MV-4-11 (cell line): ENCODE measurements at regions not wholly inside any gene's neighbourhood (a gene's known extent, or its start where the extent isn't known, plus 50 kb on each side); places are given as distances from the start of the nearest gene placed in this dataset.

ENCODE experiments used
- DNase-seq: peaks from one replicate; lab custom pipeline; 2025; lab: John Stamatoyannopoulos, UW

DNA sequence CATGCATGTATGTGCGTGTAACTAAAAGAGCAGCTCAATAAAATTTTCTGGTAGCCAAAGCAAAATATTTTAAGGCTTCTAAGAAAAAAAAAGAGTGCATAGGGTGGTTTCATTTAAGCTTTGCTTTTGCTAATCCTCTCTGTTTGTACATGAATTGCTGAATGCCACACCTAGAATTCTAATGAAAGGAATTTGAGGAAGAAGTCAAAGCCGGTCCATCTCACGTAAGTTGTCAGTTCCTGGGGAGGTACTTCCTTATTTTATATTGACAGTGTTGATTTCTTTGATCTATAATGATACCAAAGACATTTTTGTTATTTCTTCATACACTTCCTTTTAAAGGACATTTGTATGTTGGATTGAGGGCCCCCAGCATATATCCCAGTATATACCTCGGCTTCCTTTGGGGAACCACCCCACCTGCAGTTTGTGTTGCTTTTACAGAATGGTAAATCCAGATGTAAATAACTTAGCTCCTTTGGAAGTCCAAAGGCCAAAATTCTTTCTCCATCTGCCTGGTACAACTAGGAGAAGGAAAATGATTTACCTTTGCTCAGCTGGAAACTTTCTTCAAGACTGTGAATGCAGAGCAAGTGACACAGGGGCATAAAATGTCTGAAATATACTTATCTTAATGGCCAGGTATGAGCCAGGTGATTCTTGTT, 420.9 kb upstream of the ATP2B1 start:
- DNase-seq, result no peak

DNA sequence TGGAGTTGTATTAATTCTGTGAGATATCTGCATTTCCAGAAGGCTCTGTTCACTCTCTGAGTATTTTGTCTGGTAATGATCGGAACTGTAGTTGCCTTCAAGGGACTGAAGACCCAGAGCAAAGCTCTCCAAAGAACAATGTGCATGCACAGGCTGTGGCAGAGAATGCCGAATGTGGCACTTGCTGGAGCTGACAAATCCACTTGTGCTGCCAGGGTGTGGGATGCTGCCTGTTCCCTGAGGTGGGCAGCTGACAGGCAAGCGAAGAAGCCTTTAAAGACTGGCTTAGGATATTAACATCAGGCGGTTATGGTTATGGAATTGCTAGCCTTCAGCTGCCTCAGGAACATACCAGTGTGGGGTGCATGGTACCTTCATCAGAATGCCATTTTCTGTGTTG, 419.9 kb upstream of the ATP2B1 start:
- no peak for DNase-seq

DNA sequence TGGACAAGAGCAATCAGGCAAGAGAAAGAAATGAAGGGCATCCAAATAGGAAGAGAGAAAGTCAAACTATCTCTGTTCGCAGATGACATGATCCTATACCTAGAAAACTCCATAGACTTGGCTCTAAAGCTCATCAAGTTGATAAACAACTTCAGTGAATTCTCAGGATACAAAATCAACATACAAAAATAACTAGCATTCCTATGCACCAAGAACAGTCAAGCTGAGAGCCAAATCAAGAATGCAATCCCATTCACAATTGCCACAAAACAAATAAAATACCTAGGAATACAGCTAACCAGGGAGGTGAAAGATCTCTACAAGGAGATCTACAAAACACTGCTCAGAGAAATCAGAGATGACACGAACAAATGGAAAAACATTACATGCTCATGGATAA, 417.5 kb upstream of the ATP2B1 start:
- no peak for DNase-seq

DNA sequence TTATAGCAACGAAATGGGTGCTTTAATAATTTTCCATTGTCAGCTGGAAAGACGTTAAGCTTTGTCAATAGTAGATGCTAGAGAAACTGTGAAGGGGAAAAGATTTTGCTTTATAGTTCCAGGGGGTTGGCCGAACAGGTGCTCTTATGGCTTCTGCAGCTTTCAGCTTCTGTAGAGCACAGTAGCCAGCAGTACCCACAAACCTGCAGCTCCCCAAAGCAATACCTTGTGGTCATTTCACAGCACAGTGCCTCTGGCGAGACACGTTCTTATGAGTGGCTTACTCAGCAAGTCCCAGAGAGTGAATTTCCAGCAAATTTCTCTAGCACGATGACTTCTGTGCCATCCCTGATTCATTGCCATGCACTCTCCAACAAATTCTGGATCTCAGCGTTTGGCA, 416.3 kb upstream of the ATP2B1 start:
- DNase-seq, result no peak

DNA sequence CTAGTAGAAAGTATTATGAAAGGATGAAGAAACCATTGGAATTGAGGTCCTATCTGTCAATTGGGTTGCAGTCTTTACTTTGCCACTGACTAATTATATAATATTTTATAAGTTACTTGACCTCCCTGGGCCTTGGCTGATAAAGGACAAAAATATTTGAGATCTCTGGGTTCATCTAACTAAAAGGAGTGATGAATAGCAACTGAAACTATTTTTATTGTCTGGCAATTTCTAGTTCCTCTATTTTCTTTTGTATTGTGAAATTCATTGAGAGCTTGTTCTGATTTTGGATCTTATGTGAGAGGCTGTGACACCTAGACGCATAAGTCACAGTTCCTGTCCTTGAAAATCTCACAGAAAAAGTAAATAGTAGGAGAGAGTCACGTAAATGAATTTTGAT, 415.7 kb upstream of the ATP2B1 start:
- DNase-seq, result peak; percentile 71

DNA sequence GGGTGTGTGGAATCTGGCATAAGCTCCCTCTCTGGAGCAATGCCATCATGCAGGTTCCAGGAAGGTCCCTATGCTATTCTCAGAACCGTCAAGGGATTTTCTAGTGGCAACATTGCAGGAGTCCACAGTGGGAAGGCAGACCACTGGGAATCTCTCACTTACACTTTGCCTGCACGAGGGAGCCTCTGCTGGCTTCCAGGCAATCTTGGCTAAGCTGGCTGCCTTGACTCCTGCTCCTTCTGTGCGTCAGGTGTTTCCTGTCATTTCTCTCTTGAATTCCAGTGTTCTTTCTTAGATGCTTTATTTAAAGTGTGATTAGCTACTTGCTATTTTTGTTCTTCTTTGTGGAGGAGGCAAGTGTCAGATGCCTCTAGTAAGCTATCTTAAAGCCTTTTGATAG, 414.0 kb upstream of the ATP2B1 start:
- DNase-seq, result no peak

DNA sequence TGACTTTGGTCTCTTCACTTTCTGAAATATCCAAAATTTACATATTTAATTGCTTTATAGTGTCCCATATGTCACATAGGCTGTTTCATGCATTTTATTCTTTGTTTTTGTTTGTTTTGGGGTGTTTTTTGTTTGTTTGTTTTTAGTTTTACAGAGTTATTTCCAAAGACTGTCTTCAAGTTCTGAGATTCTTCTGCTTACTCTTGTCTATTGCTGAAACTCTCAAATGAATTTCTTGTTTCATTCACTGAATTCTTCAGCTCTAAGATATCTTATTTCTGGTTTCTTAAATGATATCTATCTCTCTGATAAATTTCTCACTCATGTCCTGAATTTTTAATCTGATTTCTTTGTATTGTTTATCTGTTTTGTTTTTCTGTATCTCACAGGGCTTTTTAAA, 412.0 kb upstream of the ATP2B1 start:
- no peak for DNase-seq

DNA sequence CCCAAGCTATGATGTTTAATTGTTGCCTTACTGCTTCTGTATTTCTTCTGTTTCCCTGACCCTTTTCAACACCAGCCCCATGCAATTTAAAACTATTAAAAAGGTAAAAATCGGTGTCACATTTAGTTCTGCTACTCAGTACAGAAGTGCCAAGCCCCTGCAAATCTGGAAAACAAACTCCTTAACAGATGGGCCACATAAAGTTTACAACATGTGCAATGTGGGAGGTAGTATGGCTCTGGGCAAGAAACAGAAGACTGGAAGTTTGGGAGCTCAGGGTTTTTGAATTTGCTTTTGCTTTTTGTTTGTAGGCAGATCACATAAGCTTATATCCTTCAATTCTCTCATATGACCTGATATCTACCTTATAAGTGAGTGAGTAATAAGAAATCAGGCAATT, 404.0 kb upstream of the ATP2B1 start:
- no peak for DNase-seq

DNA sequence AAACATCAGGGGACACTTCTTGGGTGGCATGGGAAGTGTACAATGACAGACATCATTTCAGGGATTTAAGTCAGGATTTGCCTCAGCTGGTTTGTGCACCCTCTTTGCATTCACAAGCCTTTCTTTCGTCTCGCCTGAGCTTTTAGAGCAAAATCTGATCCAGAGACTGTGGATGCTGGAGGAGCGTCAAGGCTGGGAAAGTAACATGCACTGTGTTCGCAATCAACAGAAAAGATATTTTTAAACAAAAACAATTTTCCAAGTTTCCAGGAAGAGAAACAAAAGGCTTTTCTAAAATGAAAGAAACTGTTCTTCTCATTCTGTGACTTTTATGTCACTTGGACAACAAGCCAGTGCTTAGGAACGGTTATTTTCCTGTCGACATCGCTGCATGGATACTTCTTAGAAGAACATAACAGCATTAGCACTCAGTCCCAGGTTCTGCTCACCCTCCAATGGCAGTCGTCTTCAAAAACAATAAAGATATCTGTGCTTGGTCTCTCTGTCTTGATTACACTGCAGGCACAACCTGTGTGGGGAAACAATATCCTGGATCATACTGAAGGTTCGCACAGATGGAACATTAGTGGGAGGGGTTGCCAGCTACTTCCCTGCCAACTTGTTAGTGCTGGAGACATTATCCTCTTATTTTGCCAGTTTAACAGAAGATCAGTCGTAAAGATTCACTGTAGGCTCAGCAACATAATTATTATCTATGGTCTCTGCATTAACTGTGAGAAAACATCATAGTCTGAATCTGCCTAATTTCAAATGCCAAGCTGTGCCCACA, 403.3 kb upstream of the ATP2B1 start:
- DNase-seq, result no peak

DNA sequence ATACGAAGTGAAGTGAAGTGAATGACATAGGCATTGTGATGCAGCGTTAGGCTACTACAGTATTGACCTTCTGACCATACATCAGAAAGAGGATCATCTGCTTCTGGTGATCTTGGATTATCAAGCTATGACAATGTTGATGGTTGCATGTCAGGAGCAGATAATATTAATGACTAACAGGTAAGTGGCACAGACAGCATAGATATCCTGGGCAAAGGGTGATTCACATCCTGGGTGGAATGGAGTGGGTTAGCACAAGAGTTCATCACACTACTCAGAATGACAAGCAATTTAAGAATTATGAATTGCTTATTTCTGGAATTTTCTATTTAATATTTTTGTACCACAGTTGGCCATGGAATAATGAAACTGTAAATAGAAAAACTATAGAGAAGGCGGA, 397.9 kb upstream of the ATP2B1 start:
- DNase-seq, result no peak

DNA sequence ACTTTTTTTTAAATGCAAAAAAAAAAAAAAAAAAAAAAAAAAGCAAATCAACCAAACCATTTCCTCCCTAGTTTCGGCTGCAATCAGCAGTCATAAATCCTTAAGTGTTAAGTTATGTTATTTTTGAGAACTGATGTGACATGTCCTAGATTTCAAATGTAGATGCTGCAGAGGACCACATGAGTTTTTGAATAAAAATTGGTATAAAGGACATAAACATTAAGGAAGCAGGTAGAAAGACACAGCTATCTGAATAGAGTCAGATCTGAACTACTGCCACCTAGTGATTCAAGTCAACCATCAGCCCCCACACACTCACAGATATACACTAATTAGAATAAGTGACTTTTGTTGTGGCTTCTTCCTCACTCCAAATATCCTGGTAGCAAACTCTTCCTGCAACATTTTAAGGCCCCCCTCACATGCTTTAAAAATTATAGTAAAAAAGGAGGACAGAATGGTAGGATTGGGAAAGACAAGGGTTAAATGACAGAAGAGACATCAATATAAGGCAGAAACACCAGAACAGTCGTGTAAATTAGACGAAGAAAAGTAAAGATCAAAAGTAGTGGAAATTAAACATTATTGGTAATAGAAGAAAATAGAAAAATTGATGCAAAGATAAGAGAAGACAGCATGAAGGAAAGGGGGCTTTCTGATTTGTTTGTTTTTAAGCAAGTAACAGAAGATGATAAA, 394.5 kb upstream of the ATP2B1 start:
- DNase-seq, result peak; percentile 21

DNA sequence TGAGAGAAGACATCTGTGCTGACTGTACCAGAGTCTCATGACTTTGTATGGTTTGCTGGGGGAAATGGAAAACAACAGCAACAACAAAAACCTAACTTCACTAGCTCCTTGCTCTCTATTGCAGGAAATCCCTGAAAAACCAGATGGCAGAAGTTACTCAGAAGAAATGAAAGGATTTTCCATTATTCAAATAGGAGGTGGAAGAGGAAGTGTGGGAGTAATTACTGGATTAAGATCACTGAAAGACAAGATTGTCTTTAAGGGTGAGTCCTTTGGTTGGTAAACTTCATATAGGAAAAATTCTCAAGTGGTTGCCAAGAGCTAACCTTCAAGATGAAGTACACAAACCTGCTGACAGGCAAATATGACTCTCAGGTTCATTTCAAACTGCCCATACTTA, 391.9 kb upstream of the ATP2B1 start:
- DNase-seq, result no peak

DNA sequence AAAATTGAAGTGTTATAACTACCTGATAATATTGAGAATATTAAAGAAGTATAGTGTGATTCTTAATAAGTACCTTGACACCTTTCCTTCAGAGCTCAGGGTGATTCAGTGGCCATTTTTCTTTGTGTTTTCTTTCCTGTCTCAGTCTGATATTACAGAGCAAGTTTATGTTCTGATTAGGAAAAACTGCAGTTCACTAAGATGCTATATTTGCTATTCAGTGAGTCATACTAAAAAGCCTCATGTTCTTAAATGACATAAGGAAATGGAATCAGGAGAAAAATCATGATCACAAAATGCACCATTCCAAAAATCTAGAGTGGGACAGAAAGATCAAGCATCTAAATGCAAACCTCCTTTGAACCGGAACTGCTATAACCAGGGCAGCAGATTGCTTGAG, 390.6 kb upstream of the ATP2B1 start:
- DNase-seq, result no peak

DNA sequence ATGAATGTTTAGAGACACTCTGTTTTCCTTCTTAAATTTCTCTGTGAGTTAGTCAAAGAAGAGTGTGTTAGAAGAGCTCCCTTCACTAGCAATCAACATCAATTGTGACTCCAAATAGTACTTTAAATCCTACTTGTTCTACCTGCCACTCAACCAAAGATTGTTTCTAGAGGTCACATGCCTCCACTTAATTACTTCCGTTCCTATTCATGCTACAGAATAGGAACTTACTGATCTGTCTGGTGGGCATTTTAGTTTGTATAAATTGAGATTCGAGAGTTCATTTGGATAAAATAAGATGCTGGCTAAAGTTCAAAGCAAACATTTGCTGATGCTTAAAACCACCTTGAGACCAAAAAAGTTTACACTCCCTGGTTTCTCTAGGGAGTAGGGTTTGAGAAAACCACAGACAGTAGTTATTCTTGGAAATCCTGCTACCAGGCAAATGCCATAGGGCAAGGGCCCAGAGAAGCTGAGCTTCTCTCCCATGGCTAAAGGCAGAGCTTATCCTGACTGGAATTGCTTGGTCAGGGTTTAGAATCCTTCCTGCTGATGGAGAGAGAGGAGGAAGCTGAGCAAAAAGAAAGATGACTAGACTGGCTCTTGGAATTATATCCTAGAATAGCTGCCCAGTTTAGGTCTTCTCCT, 389.6 kb upstream of the ATP2B1 start:
- DNase-seq, result no peak

DNA sequence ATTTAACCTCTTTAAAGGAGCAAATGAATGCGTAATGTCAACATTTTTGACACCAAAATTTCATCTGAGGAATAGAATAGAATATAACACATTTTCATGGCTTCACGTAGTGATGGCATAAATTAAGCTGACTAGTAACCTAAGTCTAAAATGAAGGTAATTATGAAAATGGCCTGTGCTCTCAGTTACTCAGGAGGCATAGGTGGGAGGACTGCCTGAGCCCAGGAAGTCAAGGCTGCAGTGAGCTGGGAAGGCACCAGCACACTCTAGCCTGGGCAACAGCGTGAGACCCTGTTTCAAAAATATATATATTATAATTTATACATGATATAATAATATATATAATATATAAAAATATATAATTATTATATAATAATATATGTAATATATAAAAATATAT, 383.2 kb upstream of the ATP2B1 start:
- DNase-seq, result no peak

DNA sequence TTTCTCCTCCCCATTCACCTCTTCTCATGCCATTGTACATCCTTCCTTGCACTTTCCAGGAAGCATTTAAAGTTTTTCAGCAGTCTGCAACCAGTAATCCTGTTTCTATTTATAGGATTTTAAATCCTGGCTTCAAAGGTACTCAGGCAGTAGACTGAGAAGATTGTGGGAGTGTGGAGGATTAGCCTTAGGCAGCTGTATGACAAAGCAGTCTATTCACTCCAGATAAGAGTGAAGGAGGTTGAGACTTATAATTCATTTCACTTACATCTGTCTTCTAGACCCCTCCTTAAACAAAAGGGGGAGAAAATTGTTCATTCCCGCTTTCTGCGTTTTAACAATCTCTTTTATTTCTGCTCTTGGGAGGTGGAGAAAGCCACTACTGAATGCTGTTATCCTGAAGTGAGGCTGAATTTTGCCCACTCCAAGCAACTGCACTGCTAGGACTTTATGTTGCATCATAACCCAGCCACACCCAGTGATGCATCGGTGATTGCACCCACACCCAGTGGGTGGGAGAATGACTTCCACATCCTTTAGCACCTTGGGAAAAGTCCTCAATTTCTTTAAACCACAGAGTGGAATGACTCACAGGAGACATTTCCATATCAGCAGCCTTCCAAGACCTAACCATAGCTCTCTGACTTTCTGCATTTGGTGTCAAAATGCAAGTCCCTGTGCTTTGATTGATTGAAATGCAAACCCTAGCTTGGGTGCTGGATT, 382.5 kb upstream of the ATP2B1 start:
- peak; percentile 67 for DNase-seq

DNA sequence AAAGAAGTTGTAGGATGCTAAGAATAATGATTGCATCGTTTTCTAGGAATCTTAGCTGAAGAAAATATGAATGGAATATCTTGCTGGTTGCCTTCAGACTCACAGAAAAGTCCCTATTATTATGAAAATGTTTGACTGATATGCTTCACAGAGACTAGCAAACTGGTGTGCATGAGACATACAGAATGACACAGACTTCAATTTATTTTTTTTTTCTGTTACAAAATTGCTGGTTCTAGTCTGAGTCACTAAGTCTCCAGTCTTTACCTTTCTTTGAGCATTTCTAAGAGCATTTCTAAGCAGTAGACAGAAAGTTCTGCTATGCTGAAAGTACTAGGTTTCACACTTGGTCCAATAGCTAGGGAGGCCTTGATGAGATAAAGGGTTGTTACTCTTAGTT, 377.6 kb upstream of the ATP2B1 start:
- no peak for DNase-seq

DNA sequence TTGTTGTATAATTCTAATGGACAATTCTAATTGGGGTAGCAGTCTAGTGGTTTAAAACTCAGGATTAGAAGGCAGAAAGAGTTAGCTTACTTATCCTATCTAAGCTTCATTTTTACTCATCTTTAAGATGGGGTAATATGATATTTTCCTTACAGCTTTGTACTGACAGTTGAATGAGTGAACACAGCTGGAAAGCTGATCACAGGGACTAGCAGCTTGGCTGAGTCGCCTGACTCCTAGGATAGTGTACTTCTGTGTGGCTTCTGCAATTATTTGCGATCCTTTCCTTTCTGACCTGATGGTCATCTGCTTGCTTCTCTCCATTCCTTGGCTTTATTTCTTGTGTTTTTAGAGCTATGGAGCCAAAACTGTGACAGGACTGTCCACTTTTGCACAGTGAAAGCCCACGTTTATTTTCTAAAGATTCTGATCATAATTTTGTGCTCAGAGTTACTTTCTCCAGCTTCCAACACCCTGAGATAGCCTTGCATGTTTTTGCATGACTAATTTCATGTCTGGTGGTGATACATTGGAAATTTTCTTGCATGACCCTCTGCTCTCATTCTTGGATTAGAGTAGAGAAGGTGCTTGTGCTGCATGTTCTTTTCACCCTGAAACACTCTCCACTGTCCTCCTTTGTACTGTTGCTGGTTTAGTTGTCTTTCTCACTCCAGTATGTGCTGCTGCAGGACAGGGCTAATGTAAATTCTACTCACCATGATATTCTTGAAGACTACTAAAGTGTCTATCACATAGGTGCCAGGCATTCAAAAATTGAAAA, 377.0 kb upstream of the ATP2B1 start:
- no peak for DNase-seq

DNA sequence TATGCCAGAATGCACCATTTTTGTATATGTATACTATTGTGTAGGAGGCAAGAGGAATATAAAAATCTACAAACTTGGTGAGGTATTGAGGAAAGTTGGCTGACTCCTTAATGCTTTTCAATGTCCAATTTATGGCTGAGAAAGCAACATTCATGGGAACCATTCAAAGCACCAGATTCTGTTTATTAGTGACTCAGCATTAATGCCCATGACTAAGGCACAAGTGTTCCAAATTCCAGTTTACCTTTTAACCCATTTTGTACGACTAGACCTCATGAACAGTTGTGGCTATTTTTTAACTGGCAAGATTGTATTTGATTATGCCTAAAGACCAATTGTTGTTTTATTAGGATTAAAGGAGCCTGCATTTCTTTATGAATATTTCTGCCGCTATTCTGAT, 375.4 kb upstream of the ATP2B1 start:
- DNase-seq, result no peak

DNA sequence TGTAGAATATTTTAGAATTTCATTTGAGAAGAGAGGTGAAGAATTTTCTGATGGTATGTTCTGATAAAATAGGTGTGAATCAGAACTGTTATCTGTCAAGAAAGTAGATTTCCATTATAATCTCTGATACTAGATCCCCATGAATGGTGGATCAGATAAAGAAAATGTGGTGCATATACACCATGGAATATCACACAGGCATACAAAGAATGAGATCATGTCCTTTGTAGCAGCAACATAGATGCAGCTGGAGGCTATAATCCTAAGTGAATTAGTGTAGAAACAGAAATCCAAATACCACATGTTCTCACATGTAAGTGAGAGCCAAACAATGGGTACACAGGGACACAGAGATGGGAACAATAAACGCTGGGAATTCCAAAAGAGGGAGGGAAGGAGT, 372.0 kb upstream of the ATP2B1 start:
- DNase-seq, result no peak

DNA sequence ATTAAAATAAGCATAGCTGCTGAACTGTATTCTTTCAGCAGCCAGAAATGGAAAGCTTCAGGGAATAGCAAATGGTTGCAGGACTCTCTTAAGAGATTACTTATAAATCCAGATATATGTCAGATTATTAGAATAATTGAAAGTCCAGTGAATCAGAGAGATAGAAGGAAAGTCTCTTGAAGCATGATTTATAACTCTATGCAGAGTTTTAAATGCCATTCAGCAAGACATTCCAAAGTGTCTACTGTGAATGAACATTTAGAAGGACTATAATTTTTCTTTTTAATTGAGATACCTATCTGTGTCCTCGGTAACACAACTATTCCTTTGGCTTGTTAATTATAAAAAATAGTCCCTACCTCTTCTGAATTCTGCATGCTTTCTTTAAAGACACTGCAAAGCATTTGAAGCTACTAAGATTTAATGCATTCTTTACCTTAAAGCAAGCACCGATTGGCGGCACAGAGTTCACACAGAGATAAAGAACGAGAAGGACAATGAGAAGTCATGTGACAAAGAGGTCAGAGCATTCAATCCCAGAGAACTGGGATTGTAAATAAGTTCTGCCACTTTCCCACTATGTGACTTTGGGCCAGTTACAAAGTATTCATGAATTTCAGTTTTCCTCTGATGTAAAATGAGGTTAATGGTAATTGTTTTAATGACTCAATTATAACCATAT, 371.0 kb upstream of the ATP2B1 start:
- DNase-seq, result no peak
